GM12878 (cell line): ENCODE measurements at regions not wholly inside any gene's neighbourhood (a gene's known extent, or its start where the extent isn't known, plus 50 kb on each side); places are given as distances from the start of the nearest gene placed in this dataset.

Experiments used
- ATF3 ChIP-seq: IDR thresholded peaks from 2 replicates; pipeline ENCODE4 v1.6.1; 2011; ENCODE audit warnings: low read depth, mild to moderate bottlenecking, low read length, moderate library complexity, borderline replicate concordance; ENCODE audit errors: extremely low read depth
- CTCF ChIP-seq, 3 experiments: IDR thresholded peaks in 2 of 3; conservative IDR thresholded peaks in 1 of 3; 2 replicates each; pipeline ENCODE4 v1.5.1; 2011; ENCODE audit warnings: low read depth in 3 of 3, low read length in 3 of 3, mild to moderate bottlenecking in 3 of 3, control low read depth in 2 of 3, moderate library complexity in 2 of 3, inconsistent platforms in 1 of 3, mixed read lengths in 1 of 3; ENCODE audit not compliant: control insufficient read depth in 2 of 3, insufficient read depth in 1 of 3; ENCODE audit errors: extremely low read depth in 1 of 3
- GABPA ChIP-seq: IDR thresholded peaks from 2 replicates; pipeline ENCODE4 v1.6.1; 2014; ENCODE audit warnings: antibody characterized with exemption, low read depth, mild to moderate bottlenecking, inconsistent platforms
- MTA2 ChIP-seq: fragments of 450-650 bp; IDR thresholded peaks from 2 replicates; pipeline ENCODE4 v1.6.1; 2016; ENCODE audit warnings: low read depth, mild to moderate bottlenecking, moderate library complexity
- NFXL1 ChIP-seq: fragments of 450-650 bp; IDR thresholded peaks from 2 replicates; pipeline ENCODE4 v1.6.1; 2017; ENCODE audit warnings: antibody characterized with exemption, mild to moderate bottlenecking, borderline replicate concordance
- NR2C1 ChIP-seq: fragments of 450-650 bp; IDR thresholded peaks from 2 replicates; pipeline ENCODE4 v1.6.1; 2017; ENCODE audit warnings: antibody characterized with exemption, mild to moderate bottlenecking, moderate library complexity
- PML ChIP-seq: IDR thresholded peaks from 2 replicates; pipeline ENCODE4 v1.6.1; 2012; ENCODE audit warnings: low read length, inconsistent platforms
- POLR2AphosphoS2 ChIP-seq: IDR thresholded peaks from 2 replicates; pipeline ENCODE4 v1.6.1; 2011; ENCODE audit warnings: low read depth, mild to moderate bottlenecking, low read length, improper control_type of control experiment, moderate library complexity
- RCOR1 ChIP-seq: conservative IDR thresholded peaks from 2 replicates; pipeline ENCODE4 v1.6.1; 2012; ENCODE audit warnings: low read depth, low read length, improper control_type of control experiment
- SMAD5 ChIP-seq: IDR thresholded peaks from 2 replicates; pipeline ENCODE4 v1.6.1; 2016; ENCODE audit warnings: antibody characterized with exemption, low read depth
- TF ChIP-seq, protein P1 (sequence below): IDR thresholded peaks from 2 replicates; pipeline ENCODE4 v1.6.1; 2012; ENCODE audit warnings: mild to moderate bottlenecking, low read depth, low read length
- TF ChIP-seq, protein P2 (sequence below): fragments of 150-350 bp; IDR thresholded peaks from 2 replicates; pipeline ENCODE4 v1.6.1; 2016; ENCODE audit warnings: low read depth, low read length
- TF ChIP-seq, protein P3 (sequence below): fragments of 450-650 bp; formaldehyde crosslinking; IDR thresholded peaks from 2 replicates; pipeline ENCODE4 v1.4.0; 2022; ENCODE audit warnings: mild to moderate bottlenecking, moderate library complexity

GRCh38 chr1:23613191-23614031 is 54.1 kb upstream of the ID3 start (continued):
- TF ChIP-seq, protein P1, sequence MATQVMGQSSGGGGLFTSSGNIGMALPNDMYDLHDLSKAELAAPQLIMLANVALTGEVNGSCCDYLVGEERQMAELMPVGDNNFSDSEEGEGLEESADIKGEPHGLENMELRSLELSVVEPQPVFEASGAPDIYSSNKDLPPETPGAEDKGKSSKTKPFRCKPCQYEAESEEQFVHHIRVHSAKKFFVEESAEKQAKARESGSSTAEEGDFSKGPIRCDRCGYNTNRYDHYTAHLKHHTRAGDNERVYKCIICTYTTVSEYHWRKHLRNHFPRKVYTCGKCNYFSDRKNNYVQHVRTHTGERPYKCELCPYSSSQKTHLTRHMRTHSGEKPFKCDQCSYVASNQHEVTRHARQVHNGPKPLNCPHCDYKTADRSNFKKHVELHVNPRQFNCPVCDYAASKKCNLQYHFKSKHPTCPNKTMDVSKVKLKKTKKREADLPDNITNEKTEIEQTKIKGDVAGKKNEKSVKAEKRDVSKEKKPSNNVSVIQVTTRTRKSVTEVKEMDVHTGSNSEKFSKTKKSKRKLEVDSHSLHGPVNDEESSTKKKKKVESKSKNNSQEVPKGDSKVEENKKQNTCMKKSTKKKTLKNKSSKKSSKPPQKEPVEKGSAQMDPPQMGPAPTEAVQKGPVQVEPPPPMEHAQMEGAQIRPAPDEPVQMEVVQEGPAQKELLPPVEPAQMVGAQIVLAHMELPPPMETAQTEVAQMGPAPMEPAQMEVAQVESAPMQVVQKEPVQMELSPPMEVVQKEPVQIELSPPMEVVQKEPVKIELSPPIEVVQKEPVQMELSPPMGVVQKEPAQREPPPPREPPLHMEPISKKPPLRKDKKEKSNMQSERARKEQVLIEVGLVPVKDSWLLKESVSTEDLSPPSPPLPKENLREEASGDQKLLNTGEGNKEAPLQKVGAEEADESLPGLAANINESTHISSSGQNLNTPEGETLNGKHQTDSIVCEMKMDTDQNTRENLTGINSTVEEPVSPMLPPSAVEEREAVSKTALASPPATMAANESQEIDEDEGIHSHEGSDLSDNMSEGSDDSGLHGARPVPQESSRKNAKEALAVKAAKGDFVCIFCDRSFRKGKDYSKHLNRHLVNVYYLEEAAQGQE, result no peak
- TF ChIP-seq RCOR1 (no peak), NFXL1 (no peak), MTA2 (peak; percentile 19; the same call in 1 of the 2 replicates), SMAD5 (no peak), CTCF (IDR thresholded peaks at IDR 0.05 in 2 of 3, conservative IDR thresholded peaks at IDR 0.05 in 1 of 3; ENCODE audit: control insufficient read depth in 2 of 3, extremely low read depth in 1 of 3, insufficient read depth in 1 of 3, low read depth in 3 of 3, low read length in 3 of 3) (0 out of 6 replicates have a peak, but pooled peaks of 1 of the 3 experiments have one; percentile 9), GABPA (no peak), ATF3 (no peak), PML (no peak), NR2C1 (no peak), POLR2AphosphoS2 (no peak)
- TF ChIP-seq, protein P2, sequence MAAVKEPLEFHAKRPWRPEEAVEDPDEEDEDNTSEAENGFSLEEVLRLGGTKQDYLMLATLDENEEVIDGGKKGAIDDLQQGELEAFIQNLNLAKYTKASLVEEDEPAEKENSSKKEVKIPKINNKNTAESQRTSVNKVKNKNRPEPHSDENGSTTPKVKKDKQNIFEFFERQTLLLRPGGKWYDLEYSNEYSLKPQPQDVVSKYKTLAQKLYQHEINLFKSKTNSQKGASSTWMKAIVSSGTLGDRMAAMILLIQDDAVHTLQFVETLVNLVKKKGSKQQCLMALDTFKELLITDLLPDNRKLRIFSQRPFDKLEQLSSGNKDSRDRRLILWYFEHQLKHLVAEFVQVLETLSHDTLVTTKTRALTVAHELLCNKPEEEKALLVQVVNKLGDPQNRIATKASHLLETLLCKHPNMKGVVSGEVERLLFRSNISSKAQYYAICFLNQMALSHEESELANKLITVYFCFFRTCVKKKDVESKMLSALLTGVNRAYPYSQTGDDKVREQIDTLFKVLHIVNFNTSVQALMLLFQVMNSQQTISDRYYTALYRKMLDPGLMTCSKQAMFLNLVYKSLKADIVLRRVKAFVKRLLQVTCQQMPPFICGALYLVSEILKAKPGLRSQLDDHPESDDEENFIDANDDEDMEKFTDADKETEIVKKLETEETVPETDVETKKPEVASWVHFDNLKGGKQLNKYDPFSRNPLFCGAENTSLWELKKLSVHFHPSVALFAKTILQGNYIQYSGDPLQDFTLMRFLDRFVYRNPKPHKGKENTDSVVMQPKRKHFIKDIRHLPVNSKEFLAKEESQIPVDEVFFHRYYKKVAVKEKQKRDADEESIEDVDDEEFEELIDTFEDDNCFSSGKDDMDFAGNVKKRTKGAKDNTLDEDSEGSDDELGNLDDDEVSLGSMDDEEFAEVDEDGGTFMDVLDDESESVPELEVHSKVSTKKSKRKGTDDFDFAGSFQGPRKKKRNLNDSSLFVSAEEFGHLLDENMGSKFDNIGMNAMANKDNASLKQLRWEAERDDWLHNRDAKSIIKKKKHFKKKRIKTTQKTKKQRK, result no peak
- TF ChIP-seq, protein P3, sequence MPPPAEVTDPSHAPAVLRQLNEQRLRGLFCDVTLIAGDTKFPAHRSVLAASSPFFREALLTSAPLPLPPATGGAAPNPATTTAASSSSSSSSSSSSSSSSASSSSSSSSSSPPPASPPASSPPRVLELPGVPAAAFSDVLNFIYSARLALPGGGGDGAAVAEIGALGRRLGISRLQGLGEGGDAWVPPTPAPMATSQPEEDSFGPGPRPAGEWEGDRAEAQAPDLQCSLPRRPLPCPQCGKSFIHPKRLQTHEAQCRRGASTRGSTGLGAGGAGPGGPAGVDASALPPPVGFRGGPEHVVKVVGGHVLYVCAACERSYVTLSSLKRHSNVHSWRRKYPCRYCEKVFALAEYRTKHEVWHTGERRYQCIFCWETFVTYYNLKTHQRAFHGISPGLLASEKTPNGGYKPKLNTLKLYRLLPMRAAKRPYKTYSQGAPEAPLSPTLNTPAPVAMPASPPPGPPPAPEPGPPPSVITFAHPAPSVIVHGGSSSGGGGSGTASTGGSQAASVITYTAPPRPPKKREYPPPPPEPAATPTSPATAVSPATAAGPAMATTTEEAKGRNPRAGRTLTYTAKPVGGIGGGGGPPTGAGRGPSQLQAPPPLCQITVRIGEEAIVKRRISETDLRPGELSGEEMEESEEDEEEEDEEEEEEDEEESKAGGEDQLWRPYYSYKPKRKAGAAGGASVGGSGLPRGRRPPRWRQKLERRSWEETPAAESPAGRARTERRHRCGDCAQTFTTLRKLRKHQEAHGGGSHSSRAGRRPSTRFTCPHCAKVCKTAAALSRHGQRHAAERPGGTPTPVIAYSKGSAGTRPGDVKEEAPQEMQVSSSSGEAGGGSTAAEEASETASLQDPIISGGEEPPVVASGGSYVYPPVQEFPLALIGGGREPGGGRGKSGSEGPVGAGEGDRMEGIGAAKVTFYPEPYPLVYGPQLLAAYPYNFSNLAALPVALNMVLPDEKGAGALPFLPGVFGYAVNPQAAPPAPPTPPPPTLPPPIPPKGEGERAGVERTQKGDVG, result no peak
